ENCODE measurements at regions not wholly inside any gene's neighbourhood (a gene's known extent, or its start where the extent isn't known, plus 50 kb on each side); places are given as distances from the start of the nearest gene placed in this dataset.
"Not testable (repeated sequence)": the region's sequence is repeated elsewhere in the genome, so short reads cannot be mapped to it uniquely, and the experiment has no call there.

DNA sequence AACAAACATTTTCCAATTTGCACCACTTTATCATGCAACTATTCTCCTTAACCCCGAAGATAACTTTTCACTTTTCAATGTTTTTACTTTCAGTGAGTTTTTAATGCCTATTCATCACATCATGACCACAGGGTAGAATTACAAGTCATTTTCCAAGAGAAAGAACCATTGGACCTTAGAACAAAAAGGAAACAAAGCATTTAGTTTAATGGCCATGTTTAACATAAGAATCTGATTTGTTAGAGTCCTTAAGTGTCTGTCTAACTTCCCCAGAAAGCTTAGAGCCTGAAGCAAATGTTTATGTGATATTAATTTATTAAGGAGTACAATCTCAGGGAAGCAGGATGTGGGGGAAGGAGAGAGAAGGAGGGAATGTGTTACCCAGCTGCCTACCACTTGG is 325.8 kb upstream of the RIOK2 start:
- Histone ChIP-seq H3K79me2 (ENCODE audit: insufficient read depth, low read length) (no peaks in the 10 kb centered on the region), H3K9ac (ENCODE audit: low read length) (no peak overlapping the region), H3K9me3 (ENCODE audit: low read length) (no peaks in the 10 kb centered on the region), H3K27ac (ENCODE audit: low read depth, low read length, poor library complexity, severe bottlenecking) (no peak overlapping the region), H2AFZ (ENCODE audit: low read length) (no peak overlapping the region), H3K4me3 (ENCODE audit: low read depth, low read length, poor library complexity, severe bottlenecking) (no peak overlapping the region), H4K20me1 (ENCODE audit: insufficient read depth, low read length) (no peaks in the 10 kb centered on the region), H3K9me2 (ENCODE audit: low read depth, low read length) (no peaks in the 10 kb centered on the region), H3K27me3 (ENCODE audit: insufficient read depth, low read length) (no peaks in the 10 kb centered on the region), H3F3A (ENCODE audit: insufficient read depth, low read length) (no peaks in the 10 kb centered on the region), H3K36me3 (ENCODE audit: insufficient read depth, low read length) (no peaks in the 10 kb centered on the region), H3K4me1 (ENCODE audit: insufficient read depth, low read length, severe bottlenecking) (no peaks in the 10 kb centered on the region), H3K4me2 (ENCODE audit: low read length) (no peak overlapping the region)
- no peak for TF ChIP-seq EZH2 (IDR thresholded peaks at IDR 0.05; ENCODE audit: borderline replicate concordance, low read length)
- TF ChIP-seq, protein P1, sequence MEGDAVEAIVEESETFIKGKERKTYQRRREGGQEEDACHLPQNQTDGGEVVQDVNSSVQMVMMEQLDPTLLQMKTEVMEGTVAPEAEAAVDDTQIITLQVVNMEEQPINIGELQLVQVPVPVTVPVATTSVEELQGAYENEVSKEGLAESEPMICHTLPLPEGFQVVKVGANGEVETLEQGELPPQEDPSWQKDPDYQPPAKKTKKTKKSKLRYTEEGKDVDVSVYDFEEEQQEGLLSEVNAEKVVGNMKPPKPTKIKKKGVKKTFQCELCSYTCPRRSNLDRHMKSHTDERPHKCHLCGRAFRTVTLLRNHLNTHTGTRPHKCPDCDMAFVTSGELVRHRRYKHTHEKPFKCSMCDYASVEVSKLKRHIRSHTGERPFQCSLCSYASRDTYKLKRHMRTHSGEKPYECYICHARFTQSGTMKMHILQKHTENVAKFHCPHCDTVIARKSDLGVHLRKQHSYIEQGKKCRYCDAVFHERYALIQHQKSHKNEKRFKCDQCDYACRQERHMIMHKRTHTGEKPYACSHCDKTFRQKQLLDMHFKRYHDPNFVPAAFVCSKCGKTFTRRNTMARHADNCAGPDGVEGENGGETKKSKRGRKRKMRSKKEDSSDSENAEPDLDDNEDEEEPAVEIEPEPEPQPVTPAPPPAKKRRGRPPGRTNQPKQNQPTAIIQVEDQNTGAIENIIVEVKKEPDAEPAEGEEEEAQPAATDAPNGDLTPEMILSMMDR (IDR thresholded peaks at IDR 0.05; ENCODE audit: low read length) = no peak

DNA sequence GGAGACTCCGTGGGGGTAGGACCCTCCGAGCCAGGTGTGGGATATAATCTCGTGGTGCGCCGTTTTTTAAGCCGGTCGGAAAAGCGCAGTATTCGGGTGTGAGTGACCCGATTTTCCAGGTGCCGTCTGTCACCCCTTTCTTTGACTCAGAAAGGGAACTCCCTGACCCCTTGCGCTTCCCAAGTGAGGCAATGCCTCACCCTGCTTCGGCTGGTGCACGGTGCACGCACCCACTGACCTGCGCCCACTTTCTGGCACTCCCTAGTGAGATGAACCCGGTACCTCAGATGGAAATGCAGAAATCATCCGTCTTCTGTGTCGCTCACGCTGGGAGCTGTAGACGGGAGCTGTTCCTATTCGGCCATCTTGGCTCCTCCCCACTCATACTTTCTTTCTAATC is 336.5 kb upstream of the RIOK2 start:
- not testable (repeated sequence) for H3K9me3 ChIP-seq (ENCODE audit: low read length); H3K9me2 ChIP-seq (ENCODE audit: low read depth, low read length); H3K79me2 ChIP-seq (ENCODE audit: insufficient read depth, low read length); H3K4me1 ChIP-seq (ENCODE audit: insufficient read depth, low read length, severe bottlenecking); H3K9ac ChIP-seq (ENCODE audit: low read length); H3K4me3 ChIP-seq (ENCODE audit: low read depth, low read length, poor library complexity, severe bottlenecking); H3F3A ChIP-seq (ENCODE audit: insufficient read depth, low read length); H4K20me1 ChIP-seq (ENCODE audit: insufficient read depth, low read length); H3K4me2 ChIP-seq (ENCODE audit: low read length); H3K36me3 ChIP-seq (ENCODE audit: insufficient read depth, low read length); H2AFZ ChIP-seq (ENCODE audit: low read length); H3K27me3 ChIP-seq (ENCODE audit: insufficient read depth, low read length); H3K27ac ChIP-seq (ENCODE audit: low read depth, low read length, poor library complexity, severe bottlenecking)

DNA sequence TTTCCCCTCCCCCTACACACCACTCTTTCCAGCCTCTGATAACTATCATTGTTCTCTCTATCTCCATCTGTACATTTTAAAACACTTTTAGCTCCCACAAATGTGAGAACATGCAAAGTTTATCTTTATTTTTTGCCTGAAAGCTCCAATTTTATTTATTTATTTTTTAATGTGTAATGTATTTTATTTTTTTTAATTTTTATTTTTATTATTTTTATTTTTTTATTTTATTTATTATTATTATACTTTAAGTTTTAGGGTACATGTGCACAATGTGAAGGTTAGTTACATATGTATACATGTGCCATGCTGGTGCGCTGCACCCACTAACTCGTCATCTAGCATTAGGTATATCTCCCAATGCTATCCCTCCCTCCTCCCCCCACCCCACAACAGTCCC is 340.3 kb upstream of the RIOK2 start:
- H3K9me2 ChIP-seq (ENCODE audit: low read depth, low read length); H3K27ac ChIP-seq (ENCODE audit: low read depth, low read length, poor library complexity, severe bottlenecking); H3K4me2 ChIP-seq (ENCODE audit: low read length); H2AFZ ChIP-seq (ENCODE audit: low read length); H4K20me1 ChIP-seq (ENCODE audit: insufficient read depth, low read length); H3K36me3 ChIP-seq (ENCODE audit: insufficient read depth, low read length); H3K4me1 ChIP-seq (ENCODE audit: insufficient read depth, low read length, severe bottlenecking); H3F3A ChIP-seq (ENCODE audit: insufficient read depth, low read length); H3K9ac ChIP-seq (ENCODE audit: low read length); H3K9me3 ChIP-seq (ENCODE audit: low read length); H3K27me3 ChIP-seq (ENCODE audit: insufficient read depth, low read length); H3K4me3 ChIP-seq (ENCODE audit: low read depth, low read length, poor library complexity, severe bottlenecking); H3K79me2 ChIP-seq (ENCODE audit: insufficient read depth, low read length): not testable (repeated sequence)

DNA sequence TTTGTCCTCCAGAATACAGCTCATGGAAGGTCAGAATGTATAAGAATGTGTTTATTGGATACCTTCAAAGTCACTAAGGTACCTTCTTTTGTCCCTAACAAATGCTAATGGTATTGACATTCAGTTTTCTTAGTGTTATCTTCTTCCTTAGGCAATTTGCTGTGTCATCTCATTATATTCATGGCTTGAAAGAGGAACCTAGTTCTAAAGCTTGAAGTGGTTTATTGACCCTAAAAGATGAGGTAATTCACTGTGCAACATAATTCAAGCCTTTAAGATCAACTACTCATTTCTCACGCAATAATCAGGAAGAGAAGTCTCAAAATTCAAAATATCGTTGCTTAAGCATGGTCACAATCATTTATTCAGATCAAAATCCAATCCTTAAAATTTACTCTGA is 342.7 kb upstream of the RIOK2 start:
- H3K9me2 ChIP-seq (ENCODE audit: low read depth, low read length) = no peaks in the 10 kb centered on the region
- H3K27ac ChIP-seq (ENCODE audit: low read depth, low read length, poor library complexity, severe bottlenecking) = no peak overlapping the region
- H3K79me2 ChIP-seq (ENCODE audit: insufficient read depth, low read length) = no peaks in the 10 kb centered on the region
- H3F3A ChIP-seq (ENCODE audit: insufficient read depth, low read length) = no peaks in the 10 kb centered on the region
- H3K4me3 ChIP-seq (ENCODE audit: low read depth, low read length, poor library complexity, severe bottlenecking) = no peak overlapping the region
- H4K20me1 ChIP-seq (ENCODE audit: insufficient read depth, low read length) = no peaks in the 10 kb centered on the region
- no peaks in the 10 kb centered on the region for H3K36me3 ChIP-seq (ENCODE audit: insufficient read depth, low read length)
- H3K4me1 ChIP-seq (ENCODE audit: insufficient read depth, low read length, severe bottlenecking) = no peaks in the 10 kb centered on the region
- H3K9me3 ChIP-seq (ENCODE audit: low read length) = no peaks in the 10 kb centered on the region
- no peaks in the 10 kb centered on the region for H3K27me3 ChIP-seq (ENCODE audit: insufficient read depth, low read length)
- no peak overlapping the region for H3K9ac ChIP-seq (ENCODE audit: low read length)
- TF ChIP-seq EZH2 (IDR thresholded peaks at IDR 0.05; ENCODE audit: borderline replicate concordance, low read length) = no peak
- TF ChIP-seq, protein P1 (IDR thresholded peaks at IDR 0.05; ENCODE audit: low read length) = no peak
- H2AFZ ChIP-seq (ENCODE audit: low read length) = no peak overlapping the region
- H3K4me2 ChIP-seq (ENCODE audit: low read length) = no peak overlapping the region

All from OCI-LY1 (cell line).